Neural cell (in vitro differentiated cells): ENCODE measurements at regions not wholly inside any gene's neighbourhood (a gene's known extent, or its start where the extent isn't known, plus 50 kb on each side); places are given as distances from the start of the nearest gene placed in this dataset.

Experiments
- H2AFZ ChIP-seq: fragments of 200-600, 300-800 bp; sonication (generic), shearing (Covaris generic); 2 replicates; pipeline ENCODE4 v1.6.0; 2014; ENCODE audit warnings: low read depth, mild to moderate bottlenecking, antibody characterized with exemption, low read length, moderate library complexity
- H3F3A ChIP-seq: fragments of 200-600 bp; shearing (Covaris generic); 2 replicates; pipeline ENCODE4 v1.6.1; 2016; ENCODE audit warnings: mild to moderate bottlenecking, moderate library complexity, mixed read lengths, antibody characterized with exemption, low read length; ENCODE audit not compliant: insufficient read depth, poor library complexity, severe bottlenecking
- H3K27ac ChIP-seq: fragments of 200-600, 300-800 bp; sonication (generic), shearing (Covaris generic); 2 replicates; pipeline ENCODE4 v1.5.1; 2014; ENCODE audit warnings: mild to moderate bottlenecking, low read length, moderate library complexity
- H3K27me3 ChIP-seq: fragments of 300-800, 200-600 bp; sonication (generic), shearing (Covaris generic); 2 replicates; pipeline ENCODE4 v1.6.0; 2014; ENCODE audit warnings: mild to moderate bottlenecking, low read depth, low read length, moderate library complexity; ENCODE audit not compliant: insufficient read depth
- H3K36me3 ChIP-seq: fragments of 300-800, 200-600 bp; sonication (generic), shearing (Covaris generic); 2 replicates; pipeline ENCODE4 v1.5.1; 2014; ENCODE audit warnings: mild to moderate bottlenecking, antibody characterized with exemption, low read length, moderate library complexity; ENCODE audit not compliant: insufficient read depth
- H3K4me2 ChIP-seq: fragments of 300-800, 200-600 bp; sonication (generic), shearing (Covaris generic); 2 replicates; pipeline ENCODE4 v1.6.0; 2014; ENCODE audit warnings: mild to moderate bottlenecking, low read length
- H3K4me3 ChIP-seq: fragments of 300-800, 200-600 bp; sonication (generic), shearing (Covaris generic); 2 replicates; pipeline ENCODE4 v1.5.1; 2014; ENCODE audit warnings: mild to moderate bottlenecking, low read length, moderate library complexity
- H3K79me2 ChIP-seq: fragments of 200-600 bp; shearing (Covaris generic); replicated peaks from 2 replicates; pipeline ENCODE4 v1.6.0; 2014; ENCODE audit warnings: mild to moderate bottlenecking, low read length, moderate library complexity; ENCODE audit not compliant: insufficient read depth
- H3K9ac ChIP-seq: fragments of 300-800, 200-600 bp; sonication (generic), shearing (Covaris generic); 2 replicates; pipeline ENCODE4 v1.6.1; 2016; ENCODE audit warnings: mild to moderate bottlenecking, low read length, mixed read lengths
- H3K9me2 ChIP-seq: fragments of 200-600 bp; shearing (Covaris generic); 2 replicates; pipeline ENCODE4 v1.6.1; 2016; ENCODE audit warnings: mild to moderate bottlenecking, low read length, mixed read lengths; ENCODE audit not compliant: insufficient read depth
- H3K9me3 ChIP-seq: fragments of 200-600, 300-800 bp; sonication (generic), shearing (Covaris generic); 2 replicates; pipeline ENCODE4 v1.6.1; 2016; ENCODE audit warnings: mild to moderate bottlenecking, mixed run types, low read length, moderate library complexity, mixed read lengths
- H4K20me1 ChIP-seq: fragments of 200-600 bp; shearing (Covaris generic); 2 replicates; pipeline ENCODE4 v1.6.1; 2016; ENCODE audit warnings: mild to moderate bottlenecking, mixed run types; ENCODE audit not compliant: insufficient read depth
- EP300 ChIP-seq: fragments of 450-650 bp; conservative IDR thresholded peaks from 2 replicates; pipeline ENCODE4 v1.6.1; 2014; ENCODE audit warnings: antibody characterized with exemption, mild to moderate bottlenecking, moderate library complexity; ENCODE audit not compliant: poor library complexity, severe bottlenecking
- EZH2 ChIP-seq: fragments of 200-600, 300-800 bp; shearing (Covaris generic), sonication (generic); IDR thresholded peaks from 2 replicates; pipeline ENCODE4 v1.6.1; 2014; ENCODE audit warnings: antibody characterized with exemption, low read length, borderline replicate concordance, mild to moderate bottlenecking; ENCODE audit not compliant: insufficient read depth, poor library complexity, severe bottlenecking
- MXI1 ChIP-seq: fragments of 450-650 bp; conservative IDR thresholded peaks from 2 replicates; pipeline ENCODE4 v1.6.1; 2014; ENCODE audit warnings: antibody characterized with exemption, mild to moderate bottlenecking; ENCODE audit not compliant: poor library complexity, severe bottlenecking
- POLR2AphosphoS5 ChIP-seq: IDR thresholded peaks from 2 replicates; pipeline ENCODE4 v1.6.1; 2012
- RAD21 ChIP-seq: fragments of 450-650 bp; conservative IDR thresholded peaks from 2 replicates; pipeline ENCODE4 v1.6.1; 2014; ENCODE audit warnings: antibody characterized with exemption, mild to moderate bottlenecking, moderate library complexity
- SMC3 ChIP-seq: fragments of 450-650 bp; conservative IDR thresholded peaks from 2 replicates; pipeline ENCODE4 v1.6.1; 2014; ENCODE audit warnings: antibody characterized with exemption, mild to moderate bottlenecking, moderate library complexity; ENCODE audit not compliant: poor library complexity
- TAF1 ChIP-seq: IDR thresholded peaks from 2 replicates; pipeline ENCODE4 v1.6.1; 2012; ENCODE audit warnings: low read depth
- TF ChIP-seq, protein P1 (sequence below): fragments of 450-650 bp; IDR thresholded peaks from 2 replicates; pipeline ENCODE4 v1.5.1; 2014; ENCODE audit warnings: antibody characterized with exemption, mild to moderate bottlenecking, moderate library complexity; ENCODE audit not compliant: poor library complexity, severe bottlenecking
- TF ChIP-seq, protein P2 (sequence below): IDR thresholded peaks from 2 replicates; pipeline ENCODE4 v1.6.1; 2012; ENCODE audit warnings: borderline replicate concordance

DNA sequence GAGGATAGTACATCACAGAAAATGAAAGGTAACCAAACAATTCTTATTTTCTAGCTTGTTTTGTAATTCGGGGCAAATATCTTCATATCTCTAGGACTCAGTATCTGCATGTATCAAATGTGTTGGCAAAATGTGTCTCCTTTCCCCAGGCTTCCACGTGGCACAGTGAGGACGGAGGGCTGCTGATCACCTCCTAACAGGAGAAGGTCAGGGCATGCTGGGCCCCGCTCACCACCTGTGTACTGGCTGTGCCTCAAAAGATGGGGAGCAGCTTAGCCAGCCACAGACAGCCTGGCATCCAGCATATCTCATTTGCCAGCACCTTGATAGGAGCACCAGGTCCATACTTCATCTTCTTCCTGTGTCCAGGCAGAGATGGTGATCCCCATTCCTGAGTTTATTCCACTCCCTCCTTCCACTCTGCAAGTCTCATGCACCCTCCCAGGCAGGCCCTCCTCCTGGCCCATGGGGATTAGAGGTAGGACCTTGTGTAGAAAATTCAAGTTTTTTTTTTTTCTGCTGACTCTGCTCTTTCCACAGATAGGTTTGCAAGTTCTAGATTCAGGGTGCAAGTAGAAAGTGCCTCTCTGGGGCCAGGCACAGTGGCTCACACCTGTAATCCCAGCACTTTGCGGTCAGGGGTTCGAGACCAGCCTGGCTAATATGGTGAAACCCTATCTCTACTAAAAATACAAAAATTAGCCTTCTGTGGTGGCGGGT, 1639.0 kb upstream of the SLC10A2 start:
- Histone ChIP-seq H3K4me3 (no peak overlapping the region), H3K27me3 (no peaks in the 10 kb centered on the region), H3K9me3 (no peaks in the 10 kb centered on the region), H3K27ac (no peak overlapping the region), H3K9me2 (no peaks in the 10 kb centered on the region), H3F3A (no peaks in the 10 kb centered on the region), H3K79me2 (no peaks in the 10 kb centered on the region), H2AFZ (no peak overlapping the region), H3K9ac (no peak overlapping the region), H3K4me2 (no peak overlapping the region), H4K20me1 (no peaks in the 10 kb centered on the region), H3K36me3 (no peaks in the 10 kb centered on the region)
- TF ChIP-seq SMC3: no peak
- TF ChIP-seq POLR2AphosphoS5: no peak
- TF ChIP-seq MXI1: no peak
- TF ChIP-seq, protein P1, sequence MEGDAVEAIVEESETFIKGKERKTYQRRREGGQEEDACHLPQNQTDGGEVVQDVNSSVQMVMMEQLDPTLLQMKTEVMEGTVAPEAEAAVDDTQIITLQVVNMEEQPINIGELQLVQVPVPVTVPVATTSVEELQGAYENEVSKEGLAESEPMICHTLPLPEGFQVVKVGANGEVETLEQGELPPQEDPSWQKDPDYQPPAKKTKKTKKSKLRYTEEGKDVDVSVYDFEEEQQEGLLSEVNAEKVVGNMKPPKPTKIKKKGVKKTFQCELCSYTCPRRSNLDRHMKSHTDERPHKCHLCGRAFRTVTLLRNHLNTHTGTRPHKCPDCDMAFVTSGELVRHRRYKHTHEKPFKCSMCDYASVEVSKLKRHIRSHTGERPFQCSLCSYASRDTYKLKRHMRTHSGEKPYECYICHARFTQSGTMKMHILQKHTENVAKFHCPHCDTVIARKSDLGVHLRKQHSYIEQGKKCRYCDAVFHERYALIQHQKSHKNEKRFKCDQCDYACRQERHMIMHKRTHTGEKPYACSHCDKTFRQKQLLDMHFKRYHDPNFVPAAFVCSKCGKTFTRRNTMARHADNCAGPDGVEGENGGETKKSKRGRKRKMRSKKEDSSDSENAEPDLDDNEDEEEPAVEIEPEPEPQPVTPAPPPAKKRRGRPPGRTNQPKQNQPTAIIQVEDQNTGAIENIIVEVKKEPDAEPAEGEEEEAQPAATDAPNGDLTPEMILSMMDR: no peak
- no peak for TF ChIP-seq EP300
- no peak for TF ChIP-seq RAD21
- no peak for TF ChIP-seq EZH2
- no peak for TF ChIP-seq TAF1
- TF ChIP-seq, protein P2, sequence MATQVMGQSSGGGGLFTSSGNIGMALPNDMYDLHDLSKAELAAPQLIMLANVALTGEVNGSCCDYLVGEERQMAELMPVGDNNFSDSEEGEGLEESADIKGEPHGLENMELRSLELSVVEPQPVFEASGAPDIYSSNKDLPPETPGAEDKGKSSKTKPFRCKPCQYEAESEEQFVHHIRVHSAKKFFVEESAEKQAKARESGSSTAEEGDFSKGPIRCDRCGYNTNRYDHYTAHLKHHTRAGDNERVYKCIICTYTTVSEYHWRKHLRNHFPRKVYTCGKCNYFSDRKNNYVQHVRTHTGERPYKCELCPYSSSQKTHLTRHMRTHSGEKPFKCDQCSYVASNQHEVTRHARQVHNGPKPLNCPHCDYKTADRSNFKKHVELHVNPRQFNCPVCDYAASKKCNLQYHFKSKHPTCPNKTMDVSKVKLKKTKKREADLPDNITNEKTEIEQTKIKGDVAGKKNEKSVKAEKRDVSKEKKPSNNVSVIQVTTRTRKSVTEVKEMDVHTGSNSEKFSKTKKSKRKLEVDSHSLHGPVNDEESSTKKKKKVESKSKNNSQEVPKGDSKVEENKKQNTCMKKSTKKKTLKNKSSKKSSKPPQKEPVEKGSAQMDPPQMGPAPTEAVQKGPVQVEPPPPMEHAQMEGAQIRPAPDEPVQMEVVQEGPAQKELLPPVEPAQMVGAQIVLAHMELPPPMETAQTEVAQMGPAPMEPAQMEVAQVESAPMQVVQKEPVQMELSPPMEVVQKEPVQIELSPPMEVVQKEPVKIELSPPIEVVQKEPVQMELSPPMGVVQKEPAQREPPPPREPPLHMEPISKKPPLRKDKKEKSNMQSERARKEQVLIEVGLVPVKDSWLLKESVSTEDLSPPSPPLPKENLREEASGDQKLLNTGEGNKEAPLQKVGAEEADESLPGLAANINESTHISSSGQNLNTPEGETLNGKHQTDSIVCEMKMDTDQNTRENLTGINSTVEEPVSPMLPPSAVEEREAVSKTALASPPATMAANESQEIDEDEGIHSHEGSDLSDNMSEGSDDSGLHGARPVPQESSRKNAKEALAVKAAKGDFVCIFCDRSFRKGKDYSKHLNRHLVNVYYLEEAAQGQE: no peak

DNA sequence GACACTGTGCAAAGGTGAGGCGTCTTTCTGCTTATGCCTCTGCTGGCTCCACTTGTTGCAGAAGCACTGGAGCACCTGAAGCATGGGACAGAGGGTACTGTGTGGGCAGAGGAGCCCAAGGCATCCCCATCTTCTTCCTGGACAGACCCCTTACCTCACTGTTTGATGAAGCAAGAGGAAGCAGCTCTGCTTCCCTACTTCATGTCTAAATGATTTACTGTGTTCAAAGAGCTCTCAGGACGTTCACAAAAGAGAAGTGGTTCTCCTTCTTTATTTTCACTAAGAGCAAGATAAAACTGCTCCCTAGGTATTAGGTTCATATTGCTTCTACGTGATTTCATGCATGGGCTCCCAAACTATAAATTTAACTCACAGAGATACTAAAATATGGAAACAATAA, 1635.4 kb upstream of the SLC10A2 start:
- Histone ChIP-seq H3K36me3 (no peaks in the 10 kb centered on the region), H3K9me2 (no peaks in the 10 kb centered on the region), H3K27me3 (no peaks in the 10 kb centered on the region), H3K4me2 (no peak overlapping the region), H2AFZ (no peak overlapping the region), H3K9me3 (no peaks in the 10 kb centered on the region), H3F3A (no peaks in the 10 kb centered on the region), H3K4me3 (no peak overlapping the region), H4K20me1 (no peaks in the 10 kb centered on the region), H3K27ac (no peak overlapping the region), H3K9ac (no peak overlapping the region), H3K79me2 (no peaks in the 10 kb centered on the region)
- TF ChIP-seq RAD21 (no peak), EZH2 (no peak), MXI1 (no peak)
- TF ChIP-seq, protein P1: no peak
